ENCODE measurements at regions not wholly inside any gene's neighbourhood (a gene's known extent, or its start where the extent isn't known, plus 50 kb on each side); places are given as distances from the start of the nearest gene placed in this dataset.

DNA sequence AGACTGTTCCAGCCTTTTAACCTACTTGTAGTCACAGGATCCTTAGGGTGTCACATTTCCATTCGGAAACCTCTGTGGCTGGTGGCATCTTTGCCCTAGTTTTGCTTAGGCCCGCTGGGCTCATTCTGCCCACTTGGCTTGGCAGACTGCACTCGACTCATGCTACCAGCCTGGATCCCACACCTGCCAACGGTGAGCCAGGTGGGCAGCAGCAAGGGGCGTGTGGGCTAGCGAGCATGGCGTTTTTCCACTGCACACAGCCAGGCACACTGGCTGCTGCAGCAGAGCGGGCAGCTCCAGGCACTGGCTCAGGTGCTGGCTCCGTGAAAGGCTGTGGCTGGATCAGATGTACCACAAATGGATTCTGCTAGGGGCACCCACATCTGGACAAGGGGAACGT is 838.2 kb downstream of the SLITRK6 start:
- Histone ChIP-seq H3K27me3 (no peaks in the 10 kb centered on the region), H3K9me3 (no peaks in the 10 kb centered on the region), H3K36me3 (no peaks in the 10 kb centered on the region), H3K4me1 (no peaks in the 10 kb centered on the region), H3K27ac (no peak overlapping the region), H3K4me3 (no peak overlapping the region)
- in situ Hi-C loops (cut with MboI; ENCODE audit: low sequenced_read_pairs in 4 of 4): no loop called here
- TF ChIP-seq, protein P1, sequence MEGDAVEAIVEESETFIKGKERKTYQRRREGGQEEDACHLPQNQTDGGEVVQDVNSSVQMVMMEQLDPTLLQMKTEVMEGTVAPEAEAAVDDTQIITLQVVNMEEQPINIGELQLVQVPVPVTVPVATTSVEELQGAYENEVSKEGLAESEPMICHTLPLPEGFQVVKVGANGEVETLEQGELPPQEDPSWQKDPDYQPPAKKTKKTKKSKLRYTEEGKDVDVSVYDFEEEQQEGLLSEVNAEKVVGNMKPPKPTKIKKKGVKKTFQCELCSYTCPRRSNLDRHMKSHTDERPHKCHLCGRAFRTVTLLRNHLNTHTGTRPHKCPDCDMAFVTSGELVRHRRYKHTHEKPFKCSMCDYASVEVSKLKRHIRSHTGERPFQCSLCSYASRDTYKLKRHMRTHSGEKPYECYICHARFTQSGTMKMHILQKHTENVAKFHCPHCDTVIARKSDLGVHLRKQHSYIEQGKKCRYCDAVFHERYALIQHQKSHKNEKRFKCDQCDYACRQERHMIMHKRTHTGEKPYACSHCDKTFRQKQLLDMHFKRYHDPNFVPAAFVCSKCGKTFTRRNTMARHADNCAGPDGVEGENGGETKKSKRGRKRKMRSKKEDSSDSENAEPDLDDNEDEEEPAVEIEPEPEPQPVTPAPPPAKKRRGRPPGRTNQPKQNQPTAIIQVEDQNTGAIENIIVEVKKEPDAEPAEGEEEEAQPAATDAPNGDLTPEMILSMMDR (IDR thresholded peaks at IDR 0.05 in 4 of 5, conservative IDR thresholded peaks at IDR 0.05 in 1 of 5): no peak
- TF ChIP-seq POLR2A (IDR thresholded peaks at IDR 0.05): no peak
- DNase-seq: no peak
- intact Hi-C loops (cut with DNase I; ENCODE audit: low total_unique reads): no loop called here
- no peak for ATAC-seq

DNA sequence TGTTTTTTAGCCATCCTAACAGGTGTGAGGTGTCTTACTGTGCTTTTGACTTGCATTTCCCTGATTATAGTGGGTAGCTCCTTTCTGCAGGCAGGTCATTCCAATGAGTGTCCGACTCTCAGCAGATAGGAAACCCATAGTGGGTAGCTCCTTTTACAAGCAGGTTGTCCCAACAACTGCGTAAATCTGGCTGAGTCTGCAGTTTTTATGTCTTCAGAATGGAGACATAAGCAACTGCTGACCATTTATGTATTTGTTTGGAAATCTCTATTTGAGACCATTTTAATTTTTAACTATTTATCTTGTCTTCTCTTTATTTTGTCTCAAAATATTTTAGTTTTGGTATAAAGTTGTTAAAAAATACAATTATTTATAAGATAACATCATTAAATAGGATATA is 839.4 kb downstream of the SLITRK6 start:
- no peaks in the 10 kb centered on the region for H3K9me3 ChIP-seq
- no peaks in the 10 kb centered on the region for H3K36me3 ChIP-seq
- no peak for TF ChIP-seq POLR2A (IDR thresholded peaks at IDR 0.05)
- TF ChIP-seq, protein P1 (IDR thresholded peaks at IDR 0.05 in 4 of 5, conservative IDR thresholded peaks at IDR 0.05 in 1 of 5): no peak
- intact Hi-C loops (cut with DNase I; ENCODE audit: low total_unique reads): no loop called here
- H3K4me3 ChIP-seq: no peak overlapping the region
- H3K27ac ChIP-seq: no peak overlapping the region
- no peaks in the 10 kb centered on the region for H3K27me3 ChIP-seq
- DNase-seq: no peak
- in situ Hi-C loops (cut with MboI; ENCODE audit: low sequenced_read_pairs in 4 of 4): no loop called here
- H3K4me1 ChIP-seq: no peaks in the 10 kb centered on the region
- ATAC-seq: no peak

DNA sequence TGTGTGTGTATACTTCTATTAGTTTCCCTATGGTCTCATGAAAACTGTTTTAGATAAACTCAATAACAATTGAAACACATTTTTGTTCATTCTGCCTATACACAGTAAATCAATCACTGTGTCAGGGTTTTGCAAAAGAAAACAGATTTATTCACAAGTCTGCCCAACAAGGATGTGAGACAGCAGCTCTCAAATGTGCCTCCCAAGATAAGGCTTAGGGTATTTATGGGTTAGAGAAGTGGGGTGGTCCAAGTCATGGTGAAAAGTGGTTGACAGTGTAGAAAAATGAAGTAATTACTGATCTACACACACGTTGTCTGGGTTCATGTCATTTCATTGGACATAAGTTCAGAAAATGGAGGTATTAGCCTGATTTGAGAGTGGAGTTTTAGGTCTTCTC is 844.6 kb downstream of the SLITRK6 start:
- DNase-seq: no peak
- Histone ChIP-seq H3K36me3 (no peaks in the 10 kb centered on the region), H3K9me3 (no peaks in the 10 kb centered on the region), H3K4me3 (no peak overlapping the region), H3K27ac (no peak overlapping the region), H3K27me3 (no peaks in the 10 kb centered on the region), H3K4me1 (no peaks in the 10 kb centered on the region)
- ATAC-seq: no peak
- in situ Hi-C loops (cut with MboI; ENCODE audit: low sequenced_read_pairs in 4 of 4) (no loop called here), intact Hi-C loops (cut with DNase I; ENCODE audit: low total_unique reads) (no loop called here)
- no peak for TF ChIP-seq POLR2A (IDR thresholded peaks at IDR 0.05)
- TF ChIP-seq, protein P1 (IDR thresholded peaks at IDR 0.05 in 4 of 5, conservative IDR thresholded peaks at IDR 0.05 in 1 of 5): no peak

DNA sequence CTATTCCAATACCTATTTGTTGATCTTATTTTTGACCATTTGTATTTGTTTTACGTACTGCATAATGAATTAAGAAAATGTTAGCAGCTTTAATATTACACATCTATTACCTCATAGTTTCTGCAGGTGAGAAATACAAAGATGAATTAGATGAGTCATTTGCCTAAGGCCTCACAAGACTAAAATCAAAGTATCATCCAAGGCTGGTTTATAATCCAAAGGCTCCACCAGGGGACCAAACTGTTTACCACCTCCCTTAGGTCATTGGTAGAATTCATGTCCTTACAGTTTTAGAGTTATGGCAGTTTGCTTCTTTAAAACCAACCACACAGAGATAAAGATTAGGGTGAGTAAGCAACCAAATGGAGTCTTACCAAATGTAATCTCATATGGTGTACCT is 848.1 kb downstream of the SLITRK6 start:
- H3K4me1 ChIP-seq: no peaks in the 10 kb centered on the region
- no peaks in the 10 kb centered on the region for H3K9me3 ChIP-seq
- H3K27ac ChIP-seq: no peak overlapping the region
- in situ Hi-C loops (cut with MboI; ENCODE audit: low sequenced_read_pairs in 4 of 4) (no loop called here), intact Hi-C loops (cut with DNase I; ENCODE audit: low total_unique reads) (no loop called here)
- no peak for DNase-seq
- H3K27me3 ChIP-seq: no peaks in the 10 kb centered on the region
- H3K4me3 ChIP-seq: no peak overlapping the region
- H3K36me3 ChIP-seq: no peaks in the 10 kb centered on the region
- TF ChIP-seq POLR2A (IDR thresholded peaks at IDR 0.05): no peak
- TF ChIP-seq, protein P1 (IDR thresholded peaks at IDR 0.05 in 4 of 5, conservative IDR thresholded peaks at IDR 0.05 in 1 of 5): no peak
- ATAC-seq: no peak

DNA sequence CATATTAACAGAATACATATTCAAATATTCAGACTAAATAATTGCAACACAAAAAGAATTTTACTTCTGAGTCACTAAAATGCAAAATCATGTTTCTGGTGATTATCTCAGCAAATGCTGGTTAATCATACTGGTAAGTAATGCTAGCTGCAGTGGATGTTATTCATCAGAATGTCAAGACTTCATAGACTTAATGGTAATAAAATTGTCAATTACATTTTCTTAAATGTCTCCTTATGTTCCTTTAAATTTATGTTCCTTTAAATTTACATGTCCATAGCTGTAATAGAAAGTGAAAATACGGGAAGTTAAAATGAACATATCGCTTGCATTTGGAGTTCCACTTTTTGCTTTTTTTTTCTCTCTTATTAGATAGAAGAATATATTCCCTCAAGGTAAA is 853.0 kb downstream of the SLITRK6 start:
- no peaks in the 10 kb centered on the region for H3K4me1 ChIP-seq
- DNase-seq (no peak), ATAC-seq (no peak)
- no peaks in the 10 kb centered on the region for H3K9me3 ChIP-seq
- H3K27me3 ChIP-seq: no peaks in the 10 kb centered on the region
- H3K36me3 ChIP-seq: no peaks in the 10 kb centered on the region
- H3K4me3 ChIP-seq: no peak overlapping the region
- intact Hi-C loops (cut with DNase I; ENCODE audit: low total_unique reads) (no loop called here), in situ Hi-C loops (cut with MboI; ENCODE audit: low sequenced_read_pairs in 4 of 4) (no loop called here)
- H3K27ac ChIP-seq: no peak overlapping the region
- TF ChIP-seq POLR2A (IDR thresholded peaks at IDR 0.05): no peak
